ENCODE measurements at regions not wholly inside any gene's neighbourhood (a gene's known extent, or its start where the extent isn't known, plus 50 kb on each side); places are given as distances from the start of the nearest gene placed in this dataset.
"Not testable (repeated sequence)": the region's sequence is repeated elsewhere in the genome, so short reads cannot be mapped to it uniquely, and the experiment has no call there.

GRCh38 chr2:161480123-161480522 lies 64.0 kb downstream of the TBR1 start:
- no peak for DNase-seq

GRCh38 chr2:161481619-161482018 lies 65.5 kb downstream of the TBR1 start:
- DNase-seq = no peak

- no peak for DNase-seq
Measured at GRCh38 chr2:161484061-161484460, 68.0 kb downstream of the TBR1 start.

DNA sequence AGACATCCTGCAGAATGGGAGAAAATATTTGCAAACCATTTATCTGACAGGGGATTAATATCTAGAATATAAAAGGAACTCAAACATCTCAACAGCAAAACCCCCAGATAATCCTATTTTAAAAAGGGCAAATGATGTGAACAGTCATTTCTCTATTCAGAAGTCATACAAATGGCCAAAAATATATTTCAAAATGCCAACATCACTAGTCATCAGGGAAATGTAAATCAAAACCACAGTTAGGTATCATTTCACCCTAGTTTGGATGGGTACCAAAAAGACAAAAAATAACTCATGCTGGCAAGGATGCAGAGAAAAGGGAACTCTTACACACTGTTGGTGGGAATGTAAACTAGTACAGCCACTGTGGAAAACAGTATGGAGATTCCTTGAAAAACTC lies 70.0 kb downstream of the TBR1 start:
- no peak for DNase-seq

DNA sequence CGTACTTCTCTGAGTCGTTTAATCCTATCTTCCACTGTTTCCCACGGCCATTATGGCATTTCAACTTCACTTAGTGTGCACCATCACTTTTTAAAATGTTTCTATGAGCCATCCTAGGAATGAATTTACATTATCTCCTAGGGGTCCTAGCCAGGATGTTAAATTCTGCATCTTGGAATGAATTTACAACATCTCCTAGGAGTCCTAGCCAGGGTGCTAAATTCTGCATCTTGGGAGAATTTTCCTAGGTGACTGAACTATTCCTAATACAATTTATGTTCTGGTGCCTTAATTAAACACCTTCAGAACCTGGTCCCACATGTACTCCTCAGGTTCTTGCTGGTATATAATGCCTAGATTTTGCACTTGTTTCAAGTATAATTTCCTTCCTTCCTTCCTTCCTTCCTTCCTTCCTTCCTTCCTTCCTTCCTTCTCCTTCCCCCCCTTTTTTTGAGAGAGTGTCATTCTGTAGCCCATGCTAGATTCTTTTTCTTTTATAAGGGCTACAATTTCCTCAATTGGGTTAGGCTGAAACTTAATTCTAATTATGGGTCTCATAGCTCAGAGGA lies 72.1 kb downstream of the TBR1 start:
- no peak for DNase-seq

- DNase-seq = no peak
Measured at GRCh38 chr2:161488879-161489278, 72.8 kb downstream of the TBR1 start.

- peak in 1 of 5 experiments; percentile 58 for DNase-seq
Measured at GRCh38 chr2:161500892-161501610, 85.0 kb downstream of the TBR1 start.

- DNase-seq = peak in 1 of 5 experiments; percentile 19
Measured at GRCh38 chr2:161502279-161502678, 86.2 kb downstream of the TBR1 start.

DNA sequence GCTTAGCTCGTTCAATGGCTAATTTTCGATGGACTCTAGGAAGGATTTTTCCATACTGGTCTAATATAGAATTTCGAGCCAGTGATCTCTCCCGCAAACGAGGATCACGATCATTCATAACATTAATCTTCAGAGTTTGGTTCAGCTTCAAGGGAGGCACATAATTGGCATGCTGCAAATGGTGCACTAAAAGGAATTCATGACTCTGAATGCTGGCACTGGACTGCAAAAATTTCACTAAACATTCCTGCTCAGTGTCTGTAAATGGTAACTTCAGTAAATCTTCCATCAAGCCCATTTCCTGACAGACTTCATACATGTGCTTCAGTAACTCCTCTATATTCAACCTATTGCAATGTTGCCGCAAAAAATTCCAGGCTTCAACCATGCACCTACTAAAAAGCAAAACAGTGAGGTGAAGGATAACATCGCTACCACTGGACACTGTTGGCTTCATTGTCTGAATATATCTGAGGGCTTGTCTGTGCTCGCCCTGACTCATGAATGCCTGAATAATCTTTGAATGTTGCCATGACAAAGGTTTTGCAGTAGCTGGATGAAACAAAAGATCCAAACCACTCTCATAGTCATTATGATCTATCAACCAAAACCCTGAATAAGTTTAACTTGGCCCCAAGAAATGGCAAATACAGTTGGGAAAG lies 88.7 kb downstream of the TBR1 start:
- DNase-seq = not testable (repeated sequence)

DNA sequence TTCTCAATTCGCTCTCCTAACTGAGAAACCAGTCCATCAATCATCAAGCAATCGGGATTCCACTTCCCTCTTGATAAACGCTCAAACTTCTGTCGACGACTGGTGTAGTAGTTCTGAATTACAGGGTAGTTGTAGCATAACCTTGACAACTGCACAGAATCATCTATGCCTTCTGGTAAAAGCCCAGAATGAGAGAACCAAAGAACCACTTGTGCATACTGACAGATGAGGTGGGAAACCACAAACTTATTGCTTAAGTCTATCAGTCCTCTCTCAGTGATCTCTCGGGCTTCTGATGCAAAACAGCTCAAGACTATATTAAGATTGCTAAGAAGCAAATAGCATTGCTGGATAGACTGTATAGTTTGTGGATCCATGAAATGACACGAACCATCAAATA lies 89.4 kb downstream of the TBR1 start:
- not testable (repeated sequence) for DNase-seq

DNA sequence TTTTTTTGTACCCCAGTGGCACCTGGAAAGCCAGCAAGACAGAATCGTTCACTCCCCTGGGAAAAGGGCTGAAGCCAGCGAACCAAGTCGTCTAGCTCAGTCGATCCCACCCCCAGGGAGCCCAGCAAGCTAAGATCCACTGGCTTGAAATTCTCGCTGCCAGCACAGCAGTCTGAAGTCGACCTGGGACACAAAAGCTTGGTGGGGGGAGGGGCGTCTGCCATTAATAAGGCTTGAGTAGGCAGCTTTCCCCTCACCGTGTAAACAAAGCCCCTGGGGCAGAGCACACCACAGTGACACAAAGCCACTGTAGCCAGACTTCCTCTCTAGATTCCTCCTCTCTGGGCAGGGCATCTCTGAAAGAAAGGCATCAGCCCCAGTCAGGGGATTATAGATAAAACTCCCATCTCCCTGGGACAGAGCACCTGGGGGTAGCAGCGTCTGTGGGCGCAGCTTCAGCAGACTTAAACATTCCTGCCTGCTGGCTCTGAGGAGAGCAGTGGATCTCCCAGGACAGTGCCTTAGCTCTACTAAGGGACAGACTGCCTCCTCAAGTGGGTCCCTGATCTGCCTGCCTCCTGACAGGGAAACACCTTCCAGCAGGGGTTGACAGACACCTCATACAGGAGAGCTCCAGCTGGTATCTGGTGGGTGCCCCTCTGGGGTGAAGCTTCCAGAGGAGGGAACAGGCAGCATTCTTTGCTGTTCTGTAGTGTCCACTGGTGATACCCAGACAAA lies 97.4 kb downstream of the TBR1 start:
- DNase-seq = not testable (repeated sequence)

DNA sequence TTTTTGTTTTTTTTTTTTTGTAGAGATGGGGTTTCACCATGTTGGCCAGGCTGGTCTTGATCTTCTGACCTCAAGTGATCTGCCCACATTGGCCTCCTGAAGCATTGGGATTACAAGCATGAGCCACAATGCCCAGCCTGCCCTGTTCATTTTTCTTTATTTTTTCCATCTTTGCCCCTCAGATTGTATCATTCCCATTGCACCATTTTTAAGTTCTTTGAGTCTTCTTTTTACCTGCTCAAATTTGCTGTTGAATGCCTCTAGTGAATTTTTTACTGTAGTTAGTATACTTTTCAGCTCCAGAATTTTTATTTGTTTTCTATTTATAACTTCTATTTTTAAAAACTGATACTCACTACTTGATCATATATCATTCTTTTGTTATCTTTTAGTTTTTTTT lies 101.4 kb upstream of the SLC4A10 start:
- no peak for DNase-seq

DNA sequence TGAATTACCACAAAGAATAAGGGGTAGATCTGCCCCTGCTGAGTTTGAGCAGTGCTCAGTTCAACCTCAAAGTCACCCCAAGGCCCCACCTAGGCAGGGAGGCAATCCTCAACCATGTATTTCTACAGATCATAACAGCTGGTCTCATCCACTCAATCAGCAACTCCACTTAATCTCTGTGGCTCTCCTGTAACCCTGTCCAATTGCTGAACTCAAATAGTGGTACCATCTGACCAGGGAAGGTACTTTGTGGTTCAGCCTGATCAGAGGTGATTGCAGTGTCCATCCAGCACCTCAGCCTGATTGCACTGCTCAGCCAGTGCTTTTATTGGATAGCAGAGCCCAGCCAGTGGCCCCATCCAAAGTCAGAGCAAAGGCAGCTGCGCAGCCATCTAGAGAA lies 91.0 kb upstream of the SLC4A10 start:
- no peak for DNase-seq

- DNase-seq = no peak
Measured at GRCh38 chr2:161546635-161547034, 77.6 kb upstream of the SLC4A10 start.

DNA sequence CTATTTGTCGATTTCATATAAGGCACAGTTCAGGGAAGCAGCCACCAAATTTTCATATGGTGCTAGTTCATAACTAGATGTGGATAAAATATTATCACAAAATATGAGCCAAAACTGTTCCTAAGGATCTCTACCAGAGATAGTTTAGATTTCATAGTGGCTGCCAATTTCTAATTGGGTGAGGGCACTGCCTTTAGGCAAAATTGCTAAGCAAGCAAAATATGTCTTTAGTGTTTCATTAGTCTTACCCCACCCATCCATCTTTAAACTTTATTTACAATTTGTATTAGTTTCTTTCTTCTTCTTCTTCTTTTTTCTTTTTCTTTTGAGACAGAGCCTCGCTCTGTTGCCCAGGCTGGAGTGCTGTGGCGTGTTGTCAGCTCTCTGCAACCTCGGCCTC lies 77.1 kb upstream of the SLC4A10 start:
- DNase-seq = no peak

GRCh38 chr2:161552015-161552414 lies 72.2 kb upstream of the SLC4A10 start:
- DNase-seq = no peak

GRCh38 chr2:161555826-161556225 lies 68.4 kb upstream of the SLC4A10 start:
- no peak for DNase-seq

- no peak for DNase-seq
Measured at GRCh38 chr2:161556440-161556839, 67.8 kb upstream of the SLC4A10 start.

GRCh38 chr2:161557538-161557937 lies 66.7 kb upstream of the SLC4A10 start:
- DNase-seq = no peak

DNA sequence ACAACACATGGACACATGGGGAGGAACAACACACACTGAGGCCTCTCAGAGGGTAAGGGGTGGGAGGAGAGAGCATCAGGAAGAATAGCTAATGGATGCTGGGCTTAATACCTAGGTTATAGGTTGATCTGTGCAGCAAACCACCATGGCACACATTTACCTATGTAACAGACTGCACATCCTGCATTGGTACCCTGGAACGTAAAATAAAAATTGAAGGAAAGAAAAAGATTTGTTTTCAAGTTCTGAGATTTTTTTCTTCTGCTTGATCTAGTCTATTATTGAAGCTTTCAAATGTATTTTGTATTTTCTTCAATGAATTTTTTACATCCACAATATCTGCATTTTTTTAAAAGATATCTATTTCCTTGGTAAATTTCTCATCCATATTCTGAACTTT lies 59.3 kb upstream of the SLC4A10 start:
- no peak for DNase-seq

DNA sequence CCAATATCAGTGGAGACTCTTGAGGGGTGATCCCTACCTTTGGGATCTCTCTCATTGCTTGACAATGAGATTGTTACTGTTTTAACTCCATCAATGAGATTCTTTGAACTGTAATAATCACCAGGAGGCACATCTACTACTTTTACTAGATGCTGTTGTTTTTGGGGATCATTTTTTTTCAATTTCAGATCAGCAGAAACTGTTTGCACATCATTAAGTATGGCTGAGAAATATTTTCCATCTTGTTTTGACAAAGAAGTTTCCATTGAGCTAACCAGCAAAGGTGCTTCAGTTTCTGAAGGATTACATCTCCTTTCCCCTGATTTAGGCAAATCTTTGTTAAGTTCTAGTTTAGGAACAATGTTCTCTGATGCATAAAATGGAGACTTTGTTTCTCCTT lies 54.8 kb upstream of the SLC4A10 start:
- no peak for DNase-seq

- DNase-seq = no peak
Measured at GRCh38 chr2:161570424-161571050, 53.7 kb upstream of the SLC4A10 start.

- no peak for DNase-seq
Measured at GRCh38 chr2:161571051-161571429, 53.2 kb upstream of the SLC4A10 start.

All from T-helper 2 cell (primary cell).